ENCODE measurements at regions not wholly inside any gene's neighbourhood (a gene's known extent, or its start where the extent isn't known, plus 50 kb on each side); places are given as distances from the start of the nearest gene placed in this dataset.
A peak's percentile ranks its signal among the peaks of the same experiment; 100 is the strongest.
"Not testable (repeated sequence)": the region's sequence is repeated elsewhere in the genome, so short reads cannot be mapped to it uniquely, and the experiment has no call there.

DNA sequence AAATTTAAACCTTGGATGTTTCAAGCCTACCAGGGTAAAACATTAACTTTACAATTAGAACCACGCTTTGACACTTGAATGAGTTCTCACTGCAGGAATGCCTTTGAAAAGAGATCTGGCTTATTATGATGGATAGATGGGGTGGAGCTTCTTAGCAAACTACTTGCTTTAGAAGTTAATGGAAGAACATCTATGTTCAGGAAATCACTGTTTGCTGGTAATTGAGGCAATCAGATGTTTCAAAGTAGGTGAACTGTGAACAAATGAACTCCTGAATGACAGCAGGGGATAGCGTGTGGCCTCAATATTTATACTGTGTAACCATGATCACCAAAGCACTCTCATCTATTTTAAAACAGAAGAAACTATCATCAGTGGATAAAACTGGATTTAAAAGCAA is 383.6 kb downstream of the PIK3C3 start:
- DNase-seq (ENCODE audit: low read depth in 1 of 2, low spot score in 2 of 2): no peak
- Histone ChIP-seq H3K9me3 (replicated peaks) (no peaks in the 10 kb centered on the region), H3K27me3 (replicated peaks) (no peaks in the 10 kb centered on the region), H3K4me1 (replicated peaks) (no peaks in the 10 kb centered on the region), H3K4me3 (no peak overlapping the region), H3K27ac (no peak overlapping the region), H3K36me3 (no peaks in the 10 kb centered on the region)

DNA sequence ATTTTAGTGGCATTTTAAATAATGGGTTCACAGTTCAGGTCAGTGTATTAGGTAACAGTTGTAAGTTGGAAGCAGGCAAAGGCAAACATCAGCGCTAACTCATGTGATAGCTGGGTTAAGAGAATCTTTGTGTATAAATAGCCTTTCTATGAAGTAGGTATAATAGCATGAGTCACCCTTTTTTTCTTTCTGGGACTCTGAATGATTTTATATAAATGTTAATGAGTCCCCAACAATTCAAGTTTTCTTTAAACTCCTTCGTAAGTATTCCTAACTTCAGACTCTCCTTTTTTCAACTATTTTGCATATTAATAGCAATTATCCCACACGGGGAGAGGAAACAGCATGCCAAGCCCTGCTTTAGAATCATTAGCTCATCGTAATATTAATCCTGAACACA is 384.3 kb downstream of the PIK3C3 start:
- no peak overlapping the region for H3K4me3 ChIP-seq
- no peaks in the 10 kb centered on the region for H3K4me1 ChIP-seq (replicated peaks)
- H3K27ac ChIP-seq: no peak overlapping the region
- H3K27me3 ChIP-seq (replicated peaks): no peaks in the 10 kb centered on the region
- no peaks in the 10 kb centered on the region for H3K9me3 ChIP-seq (replicated peaks)
- H3K36me3 ChIP-seq: no peaks in the 10 kb centered on the region
- peak in 1 of 2 experiments; percentile 9 for DNase-seq (ENCODE audit: low read depth in 1 of 2, low spot score in 2 of 2)

DNA sequence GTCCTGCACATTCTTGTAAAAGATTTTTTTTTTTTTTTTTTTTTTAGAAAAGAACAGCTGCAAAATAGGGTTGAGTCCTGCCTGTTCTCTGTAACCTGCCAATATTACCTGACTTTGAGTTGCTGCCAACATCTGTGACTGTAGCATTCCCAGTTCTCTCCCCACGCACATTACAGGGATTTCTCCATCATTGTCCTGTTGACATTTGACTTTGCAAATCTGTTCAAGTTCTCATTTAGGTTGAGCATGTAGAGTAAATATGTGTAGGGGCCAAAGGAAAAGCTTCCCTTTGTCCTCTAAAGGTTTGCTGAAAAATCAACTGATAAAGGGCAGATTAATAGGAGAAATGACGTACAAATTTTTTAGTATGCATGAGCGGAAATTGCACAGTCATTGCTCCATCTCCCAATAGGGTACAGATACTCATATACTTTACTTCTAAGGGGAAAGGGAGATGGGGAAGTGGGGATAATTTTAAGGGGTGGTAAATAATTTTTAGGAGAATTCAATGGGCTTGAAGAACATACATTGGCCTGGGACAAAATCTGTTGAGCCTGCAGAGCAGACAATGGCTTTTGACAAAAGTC is 385.5 kb downstream of the PIK3C3 start:
- Histone ChIP-seq H3K36me3 (no peaks in the 10 kb centered on the region), H3K4me1 (replicated peaks) (no peaks in the 10 kb centered on the region), H3K9me3 (replicated peaks) (no peaks in the 10 kb centered on the region), H3K27me3 (replicated peaks) (no peaks in the 10 kb centered on the region), H3K4me3 (no peak overlapping the region), H3K27ac (no peak overlapping the region)
- DNase-seq (ENCODE audit: low read depth in 1 of 2, low spot score in 2 of 2): no peak

DNA sequence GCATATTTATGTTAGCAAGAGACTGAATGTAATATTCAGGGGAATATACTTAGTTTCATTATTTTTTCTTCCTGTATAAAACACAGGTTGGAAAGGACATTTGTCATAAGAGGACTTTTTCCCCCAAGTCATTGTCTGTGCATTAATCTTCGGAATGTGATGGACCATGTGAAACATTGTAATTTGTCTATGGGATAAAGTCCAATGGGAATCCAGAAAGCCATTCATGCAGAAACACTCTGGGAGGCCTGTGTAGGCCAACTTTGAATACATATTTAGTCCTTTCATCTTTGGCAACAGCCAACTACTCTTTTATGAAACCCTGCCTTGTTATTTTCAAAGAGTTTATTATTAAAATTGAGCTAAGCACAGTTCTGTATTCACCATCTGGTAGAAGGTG is 386.4 kb downstream of the PIK3C3 start:
- Histone ChIP-seq H3K27ac (no peak overlapping the region), H3K27me3 (replicated peaks) (no peaks in the 10 kb centered on the region), H3K36me3 (no peaks in the 10 kb centered on the region), H3K9me3 (replicated peaks) (no peaks in the 10 kb centered on the region), H3K4me3 (no peak overlapping the region), H3K4me1 (replicated peaks) (no peaks in the 10 kb centered on the region)
- DNase-seq (ENCODE audit: low read depth in 1 of 2, low spot score in 2 of 2): no peak

DNA sequence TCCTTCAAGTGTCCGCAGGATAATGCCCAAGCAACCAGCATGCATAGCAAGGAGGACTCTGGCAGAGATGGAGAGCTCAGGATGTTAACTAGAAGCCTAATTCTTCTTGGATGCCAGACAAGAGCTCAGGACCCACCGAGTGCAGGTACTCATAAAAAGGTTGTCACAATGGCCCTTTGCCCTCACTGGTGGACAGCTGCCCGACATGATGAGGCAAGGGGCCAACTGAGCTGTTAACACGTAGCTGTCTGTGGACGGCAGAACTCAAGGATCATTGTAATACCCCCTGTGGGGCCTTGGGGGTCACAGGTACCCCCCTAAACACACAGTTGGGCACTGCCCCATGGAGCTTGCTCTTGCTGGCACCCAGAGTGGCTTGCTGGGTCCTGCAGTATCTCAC is 393.7 kb downstream of the PIK3C3 start:
- H3K27me3 ChIP-seq (replicated peaks): no peaks in the 10 kb centered on the region
- no peaks in the 10 kb centered on the region for H3K36me3 ChIP-seq
- no peak for DNase-seq (ENCODE audit: low read depth in 1 of 2, low spot score in 2 of 2)
- H3K4me1 ChIP-seq (replicated peaks): no peaks in the 10 kb centered on the region
- no peak overlapping the region for H3K27ac ChIP-seq
- H3K9me3 ChIP-seq (replicated peaks): no peaks in the 10 kb centered on the region
- no peak overlapping the region for H3K4me3 ChIP-seq

DNA sequence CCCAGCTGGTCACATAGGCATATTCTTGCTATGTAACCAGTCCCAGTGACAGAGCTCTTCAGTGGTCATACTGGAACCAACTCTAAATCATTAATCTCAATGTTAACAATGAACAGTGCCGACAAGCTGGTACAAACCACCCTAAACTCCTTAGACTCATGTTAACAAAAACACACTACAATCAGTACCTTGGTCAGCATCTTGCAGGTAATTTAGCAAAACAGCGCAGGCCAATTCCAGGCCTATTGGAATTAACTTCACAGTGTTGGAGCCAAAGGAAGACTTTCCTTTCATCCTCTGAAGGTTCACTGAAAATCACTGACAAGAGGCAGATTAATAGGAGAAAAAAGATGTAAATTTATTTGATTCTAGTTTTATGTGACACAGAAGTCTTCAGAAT is 396.4 kb downstream of the PIK3C3 start:
- H3K36me3 ChIP-seq: no peaks in the 10 kb centered on the region
- H3K27me3 ChIP-seq (replicated peaks): no peaks in the 10 kb centered on the region
- H3K4me3 ChIP-seq: no peak overlapping the region
- no peak overlapping the region for H3K27ac ChIP-seq
- DNase-seq (ENCODE audit: low read depth in 1 of 2, low spot score in 2 of 2): no peak
- no peaks in the 10 kb centered on the region for H3K9me3 ChIP-seq (replicated peaks)
- no peaks in the 10 kb centered on the region for H3K4me1 ChIP-seq (replicated peaks)

DNA sequence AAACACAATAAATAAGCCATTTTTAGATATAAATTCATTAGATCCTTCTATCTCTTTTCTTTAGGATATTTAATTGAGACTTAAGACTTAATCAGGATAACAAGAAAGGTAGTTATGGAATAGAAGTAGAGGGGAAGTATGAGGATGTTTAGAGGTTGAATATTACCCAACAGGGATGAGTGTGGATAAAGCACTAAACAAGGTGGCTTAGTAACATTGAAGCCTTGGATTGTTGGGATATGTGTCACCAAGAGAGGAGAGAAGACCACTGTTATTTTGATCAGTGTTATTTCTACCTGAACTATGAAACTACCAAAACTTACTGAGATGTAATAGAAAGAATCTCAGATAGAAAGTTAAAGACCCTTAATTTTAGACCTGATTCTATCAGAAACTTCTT is 405.7 kb downstream of the PIK3C3 start:
- no peak overlapping the region for H3K4me3 ChIP-seq

DNA sequence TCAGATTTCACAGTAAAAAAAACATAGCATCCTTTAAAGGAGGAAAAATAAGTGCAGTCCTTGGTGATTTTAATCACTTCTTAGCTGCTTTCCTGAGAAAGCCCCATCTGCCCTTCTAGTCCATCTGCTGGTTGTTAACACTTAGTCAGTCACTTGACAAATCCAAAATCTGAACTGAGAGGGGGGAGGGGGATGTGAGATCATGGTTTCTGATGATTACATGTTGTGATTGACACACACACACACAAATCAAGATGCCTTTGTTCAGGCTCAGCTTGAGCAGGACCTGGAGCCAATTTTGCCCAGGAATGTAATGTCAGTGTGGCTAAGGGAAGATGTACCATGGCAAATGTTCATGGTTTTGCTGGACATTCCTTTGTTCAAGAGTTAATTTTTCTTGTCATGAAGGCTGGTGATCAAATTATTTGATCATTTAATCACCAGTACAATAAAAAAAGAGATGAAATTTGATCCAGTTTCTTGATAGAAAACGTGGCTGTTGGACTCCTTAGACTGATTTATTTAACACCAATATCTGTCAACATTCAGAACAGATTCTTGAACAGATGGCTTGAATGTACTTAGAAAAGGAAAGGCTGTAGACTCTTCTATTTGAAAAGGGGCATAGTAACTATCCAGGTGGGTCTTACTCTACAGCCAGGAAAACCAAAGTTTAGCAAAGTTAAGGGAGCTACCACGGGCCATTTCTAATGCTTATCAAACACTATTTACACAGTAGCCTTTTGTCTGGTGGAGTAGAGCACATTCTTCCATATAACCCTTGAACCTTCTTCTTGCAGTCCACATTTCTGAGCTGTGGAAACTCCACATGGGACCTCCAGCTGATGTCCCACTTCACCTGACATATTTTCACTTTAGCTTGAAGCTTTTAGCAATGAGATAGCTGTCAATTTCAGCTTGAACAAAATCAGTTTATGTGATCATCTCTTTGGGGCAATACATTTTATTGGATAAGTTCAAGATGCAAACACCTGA is 408.7 kb downstream of the PIK3C3 start:
- no peaks in the 10 kb centered on the region for H3K36me3 ChIP-seq
- H3K4me3 ChIP-seq: no peak overlapping the region
- no peak for DNase-seq (ENCODE audit: low read depth in 1 of 2, low spot score in 2 of 2)
- no peaks in the 10 kb centered on the region for H3K27me3 ChIP-seq (replicated peaks)
- H3K4me1 ChIP-seq (replicated peaks): no peaks in the 10 kb centered on the region
- no peak overlapping the region for H3K27ac ChIP-seq
- no peaks in the 10 kb centered on the region for H3K9me3 ChIP-seq (replicated peaks)

More for the DNA sequence above, 405.7 kb downstream of the PIK3C3 start:
- DNase-seq (ENCODE audit: low read depth in 1 of 2, low spot score in 2 of 2): no peak
- Histone ChIP-seq H3K36me3 (no peaks in the 10 kb centered on the region), H3K4me1 (replicated peaks) (no peaks in the 10 kb centered on the region), H3K27me3 (replicated peaks) (no peaks in the 10 kb centered on the region), H3K9me3 (replicated peaks) (no peaks in the 10 kb centered on the region), H3K27ac (no peak overlapping the region)

DNA sequence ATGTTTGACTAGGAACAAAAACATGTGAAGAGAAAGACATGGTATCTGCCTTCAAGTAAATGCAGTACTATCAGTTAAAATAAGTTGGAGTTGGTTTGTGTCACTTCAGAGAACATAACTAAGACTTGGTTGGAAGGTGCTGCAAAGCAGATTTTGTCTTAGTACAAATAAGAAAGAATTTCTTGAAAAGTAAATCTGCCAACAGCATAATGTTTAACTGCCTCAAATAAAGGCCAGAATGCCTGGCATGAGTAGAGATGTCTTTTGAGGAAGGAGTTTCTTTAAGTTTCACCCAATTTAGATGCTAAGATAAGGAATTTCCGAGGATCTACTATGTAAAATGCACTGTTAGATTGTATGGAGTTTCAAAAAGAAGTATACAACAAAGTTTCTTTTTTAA is 409.7 kb downstream of the PIK3C3 start:
- Histone ChIP-seq H3K36me3 (no peaks in the 10 kb centered on the region), H3K9me3 (replicated peaks) (no peaks in the 10 kb centered on the region), H3K27me3 (replicated peaks) (no peaks in the 10 kb centered on the region), H3K4me3 (no peak overlapping the region), H3K27ac (no peak overlapping the region), H3K4me1 (replicated peaks) (no peaks in the 10 kb centered on the region)
- DNase-seq (ENCODE audit: low read depth in 1 of 2, low spot score in 2 of 2): no peak

DNA sequence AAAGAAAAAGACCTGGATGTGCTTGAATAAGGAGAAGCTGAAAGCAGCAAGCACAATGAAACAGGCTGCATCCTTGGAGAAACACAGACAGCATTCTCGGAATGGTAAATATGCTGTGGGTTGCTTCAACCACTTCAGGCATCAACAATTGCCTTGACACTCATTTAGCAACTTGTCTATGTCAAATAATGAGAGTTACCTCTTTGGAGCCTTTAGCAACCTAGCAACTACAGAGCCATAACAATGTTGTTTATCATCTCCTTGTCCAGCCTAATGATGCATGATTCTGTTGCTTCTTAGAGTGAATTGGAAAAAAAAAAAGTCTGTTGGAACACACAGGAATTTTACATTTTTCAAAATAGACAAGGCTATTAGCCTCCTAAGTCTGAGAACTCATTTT is 410.6 kb downstream of the PIK3C3 start:
- no peak overlapping the region for H3K27ac ChIP-seq
- H3K36me3 ChIP-seq: no peaks in the 10 kb centered on the region
- no peak overlapping the region for H3K4me3 ChIP-seq
- no peak for DNase-seq (ENCODE audit: low read depth in 1 of 2, low spot score in 2 of 2)
- H3K4me1 ChIP-seq (replicated peaks): no peaks in the 10 kb centered on the region
- no peaks in the 10 kb centered on the region for H3K9me3 ChIP-seq (replicated peaks)
- no peaks in the 10 kb centered on the region for H3K27me3 ChIP-seq (replicated peaks)

DNA sequence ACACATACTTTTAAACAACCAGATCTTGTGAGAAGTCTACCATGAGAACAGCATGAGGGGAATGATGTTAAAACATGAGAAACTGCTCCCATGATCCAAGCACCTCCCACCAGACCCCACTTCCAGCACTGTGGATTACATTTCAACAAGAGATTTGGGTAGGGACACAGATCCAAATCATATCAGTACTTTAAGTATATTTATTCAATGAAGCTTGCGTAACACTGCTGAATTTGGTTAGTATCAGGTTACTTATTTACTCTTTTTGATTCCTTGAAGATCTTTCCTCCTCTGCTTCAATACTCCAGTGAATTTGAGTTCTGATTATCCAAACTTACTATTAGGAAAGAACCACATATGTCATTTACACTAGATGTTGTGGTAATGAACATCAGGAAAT is 418.6 kb downstream of the PIK3C3 start:
- no peaks in the 10 kb centered on the region for H3K4me1 ChIP-seq (replicated peaks)
- no peaks in the 10 kb centered on the region for H3K27me3 ChIP-seq (replicated peaks)
- no peak overlapping the region for H3K27ac ChIP-seq
- H3K4me3 ChIP-seq: no peak overlapping the region
- no peaks in the 10 kb centered on the region for H3K9me3 ChIP-seq (replicated peaks)
- no peaks in the 10 kb centered on the region for H3K36me3 ChIP-seq
- DNase-seq (ENCODE audit: low read depth in 1 of 2, low spot score in 2 of 2): no peak

DNA sequence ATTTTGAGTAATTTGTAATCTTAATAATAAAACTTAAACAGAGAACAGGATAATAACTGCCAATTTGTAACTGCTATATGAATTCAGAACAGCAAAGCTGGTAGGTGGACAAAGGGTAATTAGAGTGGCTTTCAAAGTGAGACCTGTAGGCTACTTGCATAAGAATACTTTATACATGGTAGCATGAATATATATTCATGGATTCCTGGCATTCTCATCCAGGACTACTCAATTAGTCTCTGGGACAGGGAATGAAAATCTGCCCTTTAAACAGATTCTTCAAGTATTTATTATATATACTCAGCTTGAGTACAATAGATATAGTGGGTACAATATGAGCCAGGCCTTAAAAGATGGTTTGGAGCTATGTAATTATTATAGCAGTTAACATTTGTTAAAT is 419.9 kb downstream of the PIK3C3 start:
- no peak for DNase-seq (ENCODE audit: low read depth in 1 of 2, low spot score in 2 of 2)
- no peaks in the 10 kb centered on the region for H3K27me3 ChIP-seq (replicated peaks)
- H3K4me1 ChIP-seq (replicated peaks): no peaks in the 10 kb centered on the region
- H3K27ac ChIP-seq: no peak overlapping the region
- H3K9me3 ChIP-seq (replicated peaks): no peaks in the 10 kb centered on the region
- H3K36me3 ChIP-seq: no peaks in the 10 kb centered on the region
- no peak overlapping the region for H3K4me3 ChIP-seq

DNA sequence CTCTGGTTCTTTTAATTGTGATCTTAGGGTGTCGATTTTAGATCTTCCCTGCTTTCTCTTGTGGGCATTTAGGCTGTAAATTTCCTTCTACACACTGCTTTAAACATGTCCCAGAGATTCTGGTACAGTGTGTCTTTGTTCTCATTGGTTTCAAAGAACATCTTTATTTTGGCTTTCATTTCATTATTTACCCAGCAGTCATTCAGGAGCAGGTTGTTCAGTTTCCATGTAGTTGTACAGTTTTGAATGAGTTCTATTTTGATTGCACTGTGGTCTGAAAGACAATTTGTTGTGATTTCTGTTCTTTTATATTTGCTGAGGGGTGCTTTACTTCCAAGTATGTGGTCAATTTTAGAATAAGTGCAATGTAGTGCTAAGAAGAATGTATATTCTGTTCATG is 423.8 kb downstream of the PIK3C3 start:
- not testable (repeated sequence) for H3K36me3 ChIP-seq; H3K9me3 ChIP-seq (replicated peaks); H3K4me3 ChIP-seq; DNase-seq (ENCODE audit: low read depth in 1 of 2, low spot score in 2 of 2); H3K4me1 ChIP-seq (replicated peaks); H3K27me3 ChIP-seq (replicated peaks); H3K27ac ChIP-seq

DNA sequence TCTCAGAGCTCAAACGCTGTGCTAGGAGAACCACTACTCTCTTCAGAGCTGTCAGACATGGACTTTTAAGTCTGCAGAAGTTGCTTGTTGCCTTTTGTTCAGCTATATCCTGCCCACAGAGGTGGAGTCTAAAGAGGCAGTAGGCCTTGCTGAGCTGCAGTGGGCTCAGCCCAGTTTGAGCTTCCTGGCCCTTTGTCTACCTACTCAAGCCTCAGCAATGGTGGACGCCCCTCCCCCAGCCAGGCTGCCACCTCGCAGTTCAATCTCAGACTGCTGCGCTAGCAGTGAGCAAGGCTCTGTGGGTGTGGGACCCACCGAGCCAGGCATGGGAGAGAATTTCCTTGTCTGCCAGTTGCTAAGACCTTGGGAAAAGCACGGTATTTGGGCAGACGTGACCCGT is 426.2 kb downstream of the PIK3C3 start:
- H3K4me3 ChIP-seq; H3K9me3 ChIP-seq (replicated peaks); H3K4me1 ChIP-seq (replicated peaks); H3K27ac ChIP-seq; DNase-seq (ENCODE audit: low read depth in 1 of 2, low spot score in 2 of 2); H3K27me3 ChIP-seq (replicated peaks); H3K36me3 ChIP-seq: not testable (repeated sequence)
